Panc1 (cell line): ENCODE measurements at regions not wholly inside any gene's neighbourhood (a gene's known extent, or its start where the extent isn't known, plus 50 kb on each side); places are given as distances from the start of the nearest gene placed in this dataset.

Experiments
- ATAC-seq: fragments of 200-7000 bp; cut with Tn5 transposase; 2 replicates; pipeline ENCODE4 v1.9.1; 2020; ENCODE audit warnings: mild to moderate bottlenecking, moderate library complexity
- BruUV-seq: library from RNA; stranded (reverse); fragments of 400-500 nt; replicated peaks from 2 replicates; lab custom pipeline; 2021; lab: Mats Ljungman, UMichigan
- CTCF ChIA-PET: fragments of 300-600 bp; sonication (Branson Sonifier 250); formaldehyde crosslinking; loops from one replicate; lab custom pipeline; 2022; ENCODE audit warnings: antibody characterized with exemption; lab: Charles Lee
- POLR2A ChIA-PET: fragments of 300-600 bp; sonication (Branson Sonifier 250); formaldehyde crosslinking; loops from one replicate; lab custom pipeline; 2022; ENCODE audit warnings: antibody characterized with exemption; lab: Charles Lee
- DNase-seq: peaks from one replicate; pipeline ENCODE4 v3.0.0-alpha.2; 2010; ENCODE audit warnings: low read depth, low spot score
- H3K27ac ChIP-seq: 2 replicates; pipeline ENCODE4 v1.5.1; 2011; ENCODE audit warnings: mild to moderate bottlenecking, low read length, inconsistent platforms
- H3K27me3 ChIP-seq: fragments of 200-500 bp; sonication (Bioruptor generic); 2 replicates; pipeline ENCODE4 v1.6.0; 2014; ENCODE audit warnings: low read length, inconsistent platforms; ENCODE audit not compliant: control insufficient read depth, insufficient read depth
- H3K36me3 ChIP-seq: fragments of 200-500 bp; sonication (Bioruptor generic); 2 replicates; pipeline ENCODE4 v1.5.1; 2014; ENCODE audit warnings: inconsistent platforms, mild to moderate bottlenecking, low read length, moderate library complexity; ENCODE audit not compliant: control insufficient read depth, insufficient read depth
- H3K4me1 ChIP-seq: 2 replicates; pipeline ENCODE4 v1.5.1; 2011; ENCODE audit warnings: inconsistent platforms, mild to moderate bottlenecking, low read length, moderate library complexity; ENCODE audit not compliant: control insufficient read depth, insufficient read depth
- H3K4me3 ChIP-seq, 2 experiments: 2 replicates each; pipeline ENCODE4 v1.5.1; 2011 to 2012; ENCODE audit warnings: low read depth in 2 of 2, low read length in 2 of 2, mild to moderate bottlenecking in 2 of 2, inconsistent platforms in 1 of 2, moderate library complexity in 1 of 2
- H3K9me3 ChIP-seq: fragments of 200-500 bp; sonication (Bioruptor generic); 2 replicates; pipeline ENCODE4 v1.5.1; 2014; ENCODE audit warnings: low read depth, mild to moderate bottlenecking, inconsistent platforms, low read length, moderate library complexity; ENCODE audit not compliant: control insufficient read depth, insufficient read depth
- POLR2AphosphoS5 ChIP-seq: IDR thresholded peaks from 2 replicates; pipeline ENCODE4 v1.6.1; 2012; ENCODE audit warnings: mild to moderate bottlenecking, low read depth, low read length, moderate library complexity
- REST ChIP-seq, 2 experiments: IDR thresholded peaks; 2 replicates each; pipeline ENCODE4 v1.6.1; 2011 to 2012; ENCODE audit warnings: low read depth in 2 of 2, control low read depth in 1 of 2, low read length in 1 of 2, mild to moderate bottlenecking in 1 of 2, moderate library complexity in 1 of 2; ENCODE audit not compliant: insufficient read depth in 1 of 2
- SIN3A ChIP-seq: IDR thresholded peaks from 2 replicates; pipeline ENCODE4 v1.6.1; 2012; ENCODE audit warnings: low read depth, mild to moderate bottlenecking, low read length, moderate library complexity, borderline replicate concordance; ENCODE audit not compliant: insufficient read depth
- TCF7L2 ChIP-seq: IDR thresholded peaks from 2 replicates; pipeline ENCODE4 v1.6.1; 2011; ENCODE audit warnings: mild to moderate bottlenecking, low read depth, low read length, inconsistent platforms
- in situ Hi-C: cut with HindIII; loops from 2 replicates; pipeline ENCODE4 v1.10.0; 2016; ENCODE audit warnings: low sequenced_read_pairs, low pct_unique_long_range_greater_than_20kb
- intact Hi-C: fragments of 100-400 bp; cut with micrococcal nuclease; formaldehyde crosslinking; loops from one replicate; pipeline ENCODE4 v1.10.0; 2022; ENCODE audit not compliant: unreplicated experiment
- TF ChIP-seq, protein P1 (sequence below): fragments of 450-650 bp; IDR thresholded peaks from 2 replicates; pipeline ENCODE4 v1.5.1; 2017; ENCODE audit warnings: mild to moderate bottlenecking

GRCh38 chr6:100096936-100097335 lies 102.9 kb upstream of the MCHR2 start:
- ATAC-seq (no peak), DNase-seq (no peak)
- Histone ChIP-seq H3K27me3 (peaks cover 3% of the 10 kb centered on the region; the same call in 1 of the 2 replicates), H3K4me1 (no peaks in the 10 kb centered on the region), H3K4me3 (no peak overlapping the region), H3K9me3 (no peaks in the 10 kb centered on the region), H3K27ac (no peak overlapping the region), H3K36me3 (no peaks in the 10 kb centered on the region)
- TF ChIP-seq POLR2AphosphoS5 (no peak), TCF7L2 (no peak), REST (IDR thresholded peaks at IDR 0.05; ENCODE audit: insufficient read depth in 1 of 2, low read depth in 2 of 2, low read length in 1 of 2) (no peak), SIN3A (no peak)
- TF ChIP-seq, protein P1, sequence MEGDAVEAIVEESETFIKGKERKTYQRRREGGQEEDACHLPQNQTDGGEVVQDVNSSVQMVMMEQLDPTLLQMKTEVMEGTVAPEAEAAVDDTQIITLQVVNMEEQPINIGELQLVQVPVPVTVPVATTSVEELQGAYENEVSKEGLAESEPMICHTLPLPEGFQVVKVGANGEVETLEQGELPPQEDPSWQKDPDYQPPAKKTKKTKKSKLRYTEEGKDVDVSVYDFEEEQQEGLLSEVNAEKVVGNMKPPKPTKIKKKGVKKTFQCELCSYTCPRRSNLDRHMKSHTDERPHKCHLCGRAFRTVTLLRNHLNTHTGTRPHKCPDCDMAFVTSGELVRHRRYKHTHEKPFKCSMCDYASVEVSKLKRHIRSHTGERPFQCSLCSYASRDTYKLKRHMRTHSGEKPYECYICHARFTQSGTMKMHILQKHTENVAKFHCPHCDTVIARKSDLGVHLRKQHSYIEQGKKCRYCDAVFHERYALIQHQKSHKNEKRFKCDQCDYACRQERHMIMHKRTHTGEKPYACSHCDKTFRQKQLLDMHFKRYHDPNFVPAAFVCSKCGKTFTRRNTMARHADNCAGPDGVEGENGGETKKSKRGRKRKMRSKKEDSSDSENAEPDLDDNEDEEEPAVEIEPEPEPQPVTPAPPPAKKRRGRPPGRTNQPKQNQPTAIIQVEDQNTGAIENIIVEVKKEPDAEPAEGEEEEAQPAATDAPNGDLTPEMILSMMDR: no peak
- POLR2A ChIA-PET: no interaction called here
- CTCF ChIA-PET: interaction anchor here (0.8 kb wide), 1 partner anchor 229 kb away, joined by 5 read pairs; no protein-coding TSS in a partner anchor
- no TSS peak for BruUV-seq
- intact Hi-C loops: no loop called here
- in situ Hi-C loops: no loop called here

GRCh38 chr6:100096341-100096740 lies 102.3 kb upstream of the MCHR2 start:
- TF ChIP-seq POLR2AphosphoS5 (no peak), REST (IDR thresholded peaks at IDR 0.05; ENCODE audit: insufficient read depth in 1 of 2, low read depth in 2 of 2, low read length in 1 of 2) (no peak), TCF7L2 (no peak), SIN3A (no peak)
- TF ChIP-seq, protein P1: no peak
- DNase-seq (no peak), ATAC-seq (no peak)
- BruUV-seq: no TSS peak
- ChIA-PET CTCF (interaction anchor here (0.8 kb wide), 1 partner anchor 228 kb away, joined by 5 read pairs; no protein-coding TSS in a partner anchor), POLR2A (no interaction called here)
- in situ Hi-C loops: no loop called here
- intact Hi-C loops: no loop called here
- H3K9me3 ChIP-seq: no peaks in the 10 kb centered on the region
- H3K27me3 ChIP-seq: peaks cover 3% of the 10 kb centered on the region; the same call in 1 of the 2 replicates
- no peaks in the 10 kb centered on the region for H3K36me3 ChIP-seq
- H3K4me1 ChIP-seq: no peaks in the 10 kb centered on the region
- H3K27ac ChIP-seq: no peak overlapping the region
- no peak overlapping the region for H3K4me3 ChIP-seq
